ENCODE measurements at regions not wholly inside any gene's neighbourhood (a gene's known extent, or its start where the extent isn't known, plus 50 kb on each side); places are given as distances from the start of the nearest gene placed in this dataset.
"Not testable (repeated sequence)": the region's sequence is repeated elsewhere in the genome, so short reads cannot be mapped to it uniquely, and the experiment has no call there.

- DNase-seq (ENCODE audit: low spot score), result no peak
These were observed 164.1 kb upstream of the SEMA6A start for GRCh38 chr5:116738615-116739261.

- no peak for DNase-seq (ENCODE audit: low spot score)
These were observed 163.6 kb upstream of the SEMA6A start for GRCh38 chr5:116738239-116738614.

- DNase-seq (ENCODE audit: low spot score), result no peak
These were observed 162.0 kb upstream of the SEMA6A start for GRCh38 chr5:116736671-116737070.

- DNase-seq (ENCODE audit: low spot score), result no peak
These were observed 159.7 kb upstream of the SEMA6A start for GRCh38 chr5:116733991-116734975.

- DNase-seq (ENCODE audit: low spot score), result no peak
These were observed 158.0 kb upstream of the SEMA6A start for GRCh38 chr5:116732591-116732990.

GRCh38 chr5:116731432-116731831 lies 156.8 kb upstream of the SEMA6A start:
- no peak for DNase-seq (ENCODE audit: low spot score)

- no peak for DNase-seq (ENCODE audit: low spot score)
These were observed 156.1 kb upstream of the SEMA6A start for GRCh38 chr5:116730706-116731105.

- no peak for DNase-seq (ENCODE audit: low spot score)
These were observed 155.6 kb upstream of the SEMA6A start for GRCh38 chr5:116730185-116730584.

GRCh38 chr5:116727248-116727647 lies 152.6 kb upstream of the SEMA6A start:
- no peak for DNase-seq (ENCODE audit: low spot score)

- not testable (repeated sequence) for DNase-seq (ENCODE audit: low spot score)
These were observed 151.6 kb upstream of the SEMA6A start for GRCh38 chr5:116726180-116726579.

GRCh38 chr5:116724971-116725370 lies 150.3 kb upstream of the SEMA6A start:
- no peak for DNase-seq (ENCODE audit: low spot score)

GRCh38 chr5:116722651-116723050 lies 148.0 kb upstream of the SEMA6A start:
- DNase-seq (ENCODE audit: low spot score), result no peak

GRCh38 chr5:116719106-116719505 lies 144.5 kb upstream of the SEMA6A start:
- no peak for DNase-seq (ENCODE audit: low spot score)

GRCh38 chr5:116718317-116718716 lies 143.7 kb upstream of the SEMA6A start:
- DNase-seq (ENCODE audit: low spot score), result no peak

- no peak for DNase-seq (ENCODE audit: low spot score)
These were observed 134.5 kb upstream of the SEMA6A start for GRCh38 chr5:116709082-116709481.

- not testable (repeated sequence) for DNase-seq (ENCODE audit: low spot score)
These were observed 130.5 kb upstream of the SEMA6A start for GRCh38 chr5:116705121-116705519.

GRCh38 chr5:116703941-116704340 lies 129.3 kb upstream of the SEMA6A start:
- DNase-seq (ENCODE audit: low spot score), result no peak

GRCh38 chr5:116703328-116703727 lies 128.7 kb upstream of the SEMA6A start:
- no peak for DNase-seq (ENCODE audit: low spot score)

- DNase-seq (ENCODE audit: low spot score), result no peak
These were observed 128.2 kb upstream of the SEMA6A start for GRCh38 chr5:116702776-116703175.

GRCh38 chr5:116699332-116699731 lies 124.7 kb upstream of the SEMA6A start:
- no peak for DNase-seq (ENCODE audit: low spot score)

GRCh38 chr5:116696366-116696765 lies 121.7 kb upstream of the SEMA6A start:
- DNase-seq (ENCODE audit: low spot score), result no peak

- no peak for DNase-seq (ENCODE audit: low spot score)
These were observed 121.1 kb upstream of the SEMA6A start for GRCh38 chr5:116695681-116696080.

GRCh38 chr5:116686438-116686837 lies 111.8 kb upstream of the SEMA6A start:
- no peak for DNase-seq (ENCODE audit: low spot score)

All from CD4-positive, alpha-beta T cell treated with Interleukin-6 at 100 ng/mL for 8 hours (primary cell).